ENCODE measurements at regions not wholly inside any gene's neighbourhood (a gene's known extent, or its start where the extent isn't known, plus 50 kb on each side); places are given as distances from the start of the nearest gene placed in this dataset.

- Histone ChIP-seq H3K4me3 (no peak overlapping the region), H3K27ac (no peak overlapping the region), H3K4me1 (no peaks in the 10 kb centered on the region), H3K27me3 (no peaks in the 10 kb centered on the region), H3K36me3 (no peaks in the 10 kb centered on the region), H3K9me3 (no peaks in the 10 kb centered on the region)
- no peak for TF ChIP-seq POLR2A (IDR thresholded peaks at IDR 0.05)
- no peak for TF ChIP-seq CTCF (IDR thresholded peaks at IDR 0.05)
- no peak for DNase-seq
- intact Hi-C loops (cut with DNase I) = no loop called here
- ATAC-seq = no peak
- 28% methylated on average over 9 of the region's 9 CpGs for WGBS (ENCODE audit: insufficient coverage, low coverage, low lambda C conversion rate, missing lambda C conversion rate)
These were observed 908.3 kb upstream of the ANO3 start for GRCh38 chr11:25423436-25424199.

DNA sequence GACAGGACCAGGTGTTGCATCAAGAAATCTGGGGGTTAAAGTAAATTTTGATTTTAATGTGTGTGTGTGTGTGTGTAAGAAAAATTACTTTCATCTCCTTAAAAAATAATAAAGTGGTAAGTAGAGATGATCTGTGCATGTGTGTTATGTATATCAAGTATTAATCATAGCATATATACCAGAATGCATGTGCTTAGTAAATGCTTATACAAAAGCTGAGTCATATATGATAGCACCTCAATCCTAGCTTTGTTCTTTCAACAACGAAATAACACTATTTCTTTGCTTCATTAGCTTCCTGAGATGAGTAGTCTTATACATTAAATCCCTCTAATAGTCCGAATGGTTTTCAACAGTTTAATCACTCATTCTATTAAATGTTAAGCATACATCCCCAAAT is 899.6 kb upstream of the ANO3 start:
- H3K4me3 ChIP-seq = no peak overlapping the region
- H3K27me3 ChIP-seq = no peaks in the 10 kb centered on the region
- intact Hi-C loops (cut with DNase I) = no loop called here
- DNase-seq (no peak), ATAC-seq (no peak)
- WGBS (ENCODE audit: insufficient coverage, low coverage, low lambda C conversion rate, missing lambda C conversion rate) = 45% methylated on average over 2 of the region's 2 CpGs
- H3K36me3 ChIP-seq = no peaks in the 10 kb centered on the region
- H3K4me1 ChIP-seq = no peaks in the 10 kb centered on the region
- H3K27ac ChIP-seq = no peak overlapping the region
- TF ChIP-seq CTCF (IDR thresholded peaks at IDR 0.05) (no peak), POLR2A (IDR thresholded peaks at IDR 0.05) (no peak)
- no peaks in the 10 kb centered on the region for H3K9me3 ChIP-seq

DNA sequence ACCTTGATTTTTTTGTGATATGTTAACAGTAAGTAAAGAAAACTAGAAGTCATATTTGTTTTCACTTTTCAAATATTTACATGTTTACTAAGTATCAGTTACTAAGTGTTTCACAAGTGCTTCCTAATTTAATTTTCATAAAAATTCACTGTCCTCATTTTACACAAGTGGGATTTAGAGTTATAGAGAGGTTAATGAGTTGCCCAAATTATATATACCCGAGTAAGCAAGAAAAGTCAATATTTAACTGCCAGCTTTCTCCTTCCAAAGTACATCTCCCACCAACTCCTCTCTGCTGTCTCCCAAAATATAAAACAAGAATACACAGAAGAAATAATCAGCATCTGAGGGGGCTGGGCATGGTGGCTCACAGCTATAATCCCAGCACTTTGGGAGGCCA is 896.7 kb upstream of the ANO3 start:
- DNase-seq (no peak), ATAC-seq (peak in 1 of 4 donors; percentile 58)
- no peaks in the 10 kb centered on the region for H3K27me3 ChIP-seq
- H3K36me3 ChIP-seq = no peaks in the 10 kb centered on the region
- no peak overlapping the region for H3K4me3 ChIP-seq
- no peak for TF ChIP-seq CTCF (IDR thresholded peaks at IDR 0.05)
- intact Hi-C loops (cut with DNase I) = no loop called here
- no peaks in the 10 kb centered on the region for H3K4me1 ChIP-seq
- no peaks in the 10 kb centered on the region for H3K9me3 ChIP-seq
- H3K27ac ChIP-seq = no peak overlapping the region
- WGBS (ENCODE audit: insufficient coverage, low coverage, low lambda C conversion rate, missing lambda C conversion rate) = 22% methylated on average over 1 of the region's 1 CpG

DNA sequence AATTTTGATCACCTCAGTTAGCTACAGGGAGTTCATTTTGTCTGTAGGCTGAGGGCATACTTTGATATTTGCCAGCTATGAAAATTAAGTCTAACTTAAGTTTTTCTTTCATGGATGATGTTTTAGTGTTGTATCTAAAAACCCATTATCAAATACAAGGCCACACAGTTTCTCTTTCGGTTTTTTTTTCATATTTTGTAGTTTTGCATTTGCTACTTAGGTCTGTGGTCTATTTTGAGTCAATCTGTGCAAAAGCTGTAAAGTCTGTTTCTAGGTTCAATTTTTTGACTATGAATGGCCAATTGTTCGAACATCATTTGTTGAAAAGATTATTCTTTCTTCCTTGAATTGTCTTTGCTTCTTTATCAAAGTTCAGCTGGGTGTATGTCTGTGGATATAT is 895.6 kb upstream of the ANO3 start:
- H3K4me3 ChIP-seq = no peak overlapping the region
- TF ChIP-seq CTCF (IDR thresholded peaks at IDR 0.05) (no peak), POLR2A (IDR thresholded peaks at IDR 0.05) (no peak)
- 55% methylated on average over 2 of the region's 2 CpGs for WGBS (ENCODE audit: insufficient coverage, low coverage, low lambda C conversion rate, missing lambda C conversion rate)
- ATAC-seq (no peak), DNase-seq (no peak)
- no peaks in the 10 kb centered on the region for H3K27me3 ChIP-seq
- H3K9me3 ChIP-seq = no peaks in the 10 kb centered on the region
- intact Hi-C loops (cut with DNase I) = no loop called here
- H3K27ac ChIP-seq = no peak overlapping the region
- no peaks in the 10 kb centered on the region for H3K36me3 ChIP-seq
- no peaks in the 10 kb centered on the region for H3K4me1 ChIP-seq
